ENCODE measurements at regions not wholly inside any gene's neighbourhood (a gene's known extent, or its start where the extent isn't known, plus 50 kb on each side); places are given as distances from the start of the nearest gene placed in this dataset.

- Histone ChIP-seq H3K27ac (no peak overlapping the region), H3K9me3 (ENCODE audit: low read depth) (no peaks in the 10 kb centered on the region), H2AFZ (no peak overlapping the region), H3K79me2 (no peaks in the 10 kb centered on the region), H3K4me3 (no peak overlapping the region), H3K27me3 (no peaks in the 10 kb centered on the region), H3K9me2 (replicated peaks; ENCODE audit: insufficient read depth) (no peaks in the 10 kb centered on the region), H4K20me1 (ENCODE audit: insufficient read depth, poor library complexity, severe bottlenecking) (no peaks in the 10 kb centered on the region), H3K4me1 (ENCODE audit: insufficient read depth) (peaks cover 6% of the 10 kb centered on the region), H3K4me2 (no peak overlapping the region), H3K36me3 (replicated peaks; ENCODE audit: insufficient read depth, low read depth) (no peaks in the 10 kb centered on the region)
- TF ChIP-seq CTCF (IDR thresholded peaks at IDR 0.05; ENCODE audit: poor library complexity) (no peak), EZH2 (IDR thresholded peaks at IDR 0.05; ENCODE audit: borderline replicate concordance) (no peak), EZH2phosphoT487 (IDR thresholded peaks at IDR 0.05; ENCODE audit: low read depth, severe bottlenecking, unreplicated experiment) (no peak)
- 39% methylated on average over 5 of the region's 5 CpGs for WGBS (ENCODE audit: low lambda C conversion rate, missing lambda C conversion rate)
- DNase-seq (ENCODE audit: low spot score), result no peak
Observed at GRCh38 chr5:167950126-167950721, 341.2 kb upstream of the WWC1 start.

DNA sequence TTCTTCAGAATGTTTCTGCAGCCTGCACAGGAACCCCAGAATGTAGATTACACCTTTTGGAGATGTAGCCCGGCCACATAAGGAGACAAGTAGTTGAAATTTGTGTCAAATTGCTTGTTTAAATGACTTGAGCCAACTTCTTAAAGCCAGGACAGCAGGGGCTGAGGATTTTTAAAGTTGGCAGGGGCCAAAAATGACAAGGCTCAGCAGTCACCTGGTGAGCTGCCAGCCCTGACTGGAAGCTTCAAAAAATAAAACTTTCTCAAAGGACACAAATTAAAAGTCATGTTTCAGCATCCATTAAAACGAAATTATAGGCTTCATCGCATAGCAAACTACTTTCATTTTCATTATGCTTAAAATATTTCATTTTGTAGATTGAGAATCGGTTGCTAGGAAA, 340.3 kb upstream of the WWC1 start:
- DNase-seq (ENCODE audit: low spot score), result no peak
- 65% methylated on average over 4 of the region's 4 CpGs for WGBS (ENCODE audit: low lambda C conversion rate, missing lambda C conversion rate)
- no peak overlapping the region for H3K27ac ChIP-seq
- H3K4me3 ChIP-seq, result no peak overlapping the region
- peaks cover 6% of the 10 kb centered on the region for H3K4me1 ChIP-seq (ENCODE audit: insufficient read depth)
- H3K79me2 ChIP-seq, result no peaks in the 10 kb centered on the region
- H3K27me3 ChIP-seq, result no peaks in the 10 kb centered on the region
- no peaks in the 10 kb centered on the region for H3K36me3 ChIP-seq (replicated peaks; ENCODE audit: insufficient read depth, low read depth)
- H3K9me3 ChIP-seq (ENCODE audit: low read depth), result no peaks in the 10 kb centered on the region
- no peaks in the 10 kb centered on the region for H4K20me1 ChIP-seq (ENCODE audit: insufficient read depth, poor library complexity, severe bottlenecking)
- H3K9me2 ChIP-seq (replicated peaks; ENCODE audit: insufficient read depth), result no peaks in the 10 kb centered on the region
- TF ChIP-seq EZH2phosphoT487 (IDR thresholded peaks at IDR 0.05; ENCODE audit: low read depth, severe bottlenecking, unreplicated experiment) (no peak), CTCF (IDR thresholded peaks at IDR 0.05; ENCODE audit: poor library complexity) (no peak), EZH2 (IDR thresholded peaks at IDR 0.05; ENCODE audit: borderline replicate concordance) (no peak)
- no peak overlapping the region for H2AFZ ChIP-seq
- peak overlapping the region; percentile 17 for H3K4me2 ChIP-seq

- 43% methylated on average over 17 of the region's 19 CpGs for WGBS (ENCODE audit: low lambda C conversion rate, missing lambda C conversion rate)
- Histone ChIP-seq H4K20me1 (ENCODE audit: insufficient read depth, poor library complexity, severe bottlenecking) (no peaks in the 10 kb centered on the region), H3K79me2 (no peaks in the 10 kb centered on the region), H3K9me2 (replicated peaks; ENCODE audit: insufficient read depth) (no peaks in the 10 kb centered on the region), H3K27me3 (no peaks in the 10 kb centered on the region), H3K27ac (no peak overlapping the region), H3K4me2 (no peak overlapping the region), H3K9me3 (ENCODE audit: low read depth) (no peaks in the 10 kb centered on the region), H3K4me1 (ENCODE audit: insufficient read depth) (peaks cover 6% of the 10 kb centered on the region), H2AFZ (no peak overlapping the region), H3K36me3 (replicated peaks; ENCODE audit: insufficient read depth, low read depth) (no peaks in the 10 kb centered on the region), H3K4me3 (no peak overlapping the region)
- no peak for TF ChIP-seq EZH2phosphoT487 (IDR thresholded peaks at IDR 0.05; ENCODE audit: low read depth, severe bottlenecking, unreplicated experiment)
- no peak for TF ChIP-seq EZH2 (IDR thresholded peaks at IDR 0.05; ENCODE audit: borderline replicate concordance)
- TF ChIP-seq CTCF (IDR thresholded peaks at IDR 0.05; ENCODE audit: poor library complexity), result no peak
- DNase-seq (ENCODE audit: low spot score), result no peak
Observed at GRCh38 chr5:167952278-167952995, 339.0 kb upstream of the WWC1 start.

Data from hepatocyte (in vitro differentiated cells).